ENCODE measurements at regions not wholly inside any gene's neighbourhood (a gene's known extent, or its start where the extent isn't known, plus 50 kb on each side); places are given as distances from the start of the nearest gene placed in this dataset.

DNA sequence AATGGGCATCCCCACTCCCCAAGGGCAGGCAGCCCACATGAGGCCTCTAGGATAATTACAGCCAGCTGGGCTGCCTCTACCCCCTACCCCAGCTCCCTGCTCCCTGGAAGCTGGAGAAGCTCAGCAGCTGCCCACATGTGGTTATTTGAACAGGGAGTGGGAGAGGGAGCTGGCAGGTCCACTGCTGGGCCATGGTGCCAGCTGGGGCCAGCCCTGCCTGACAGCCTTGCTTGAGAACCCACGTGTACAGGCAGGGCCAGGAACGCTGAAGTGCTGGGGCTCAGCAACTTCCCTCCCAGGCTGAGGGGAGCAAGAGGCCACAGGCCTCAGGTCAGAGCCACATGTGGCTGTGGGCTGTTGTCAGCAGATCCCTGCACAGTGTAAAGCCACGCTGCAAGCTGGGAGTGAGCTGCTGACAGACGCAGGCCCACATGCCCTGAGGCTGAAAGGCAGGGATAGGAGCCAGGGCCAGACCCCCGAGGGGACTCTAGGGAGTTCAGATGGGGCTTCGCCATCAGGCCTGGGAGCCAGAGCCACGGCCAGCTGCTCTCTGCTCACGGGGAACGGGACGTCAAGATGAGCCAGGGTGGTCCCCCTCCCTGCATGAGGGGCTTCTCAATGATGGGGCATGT, 129.0 kb downstream of the SYF2 start:
- DNase-seq (ENCODE audit: low read depth), result no peak

DNA sequence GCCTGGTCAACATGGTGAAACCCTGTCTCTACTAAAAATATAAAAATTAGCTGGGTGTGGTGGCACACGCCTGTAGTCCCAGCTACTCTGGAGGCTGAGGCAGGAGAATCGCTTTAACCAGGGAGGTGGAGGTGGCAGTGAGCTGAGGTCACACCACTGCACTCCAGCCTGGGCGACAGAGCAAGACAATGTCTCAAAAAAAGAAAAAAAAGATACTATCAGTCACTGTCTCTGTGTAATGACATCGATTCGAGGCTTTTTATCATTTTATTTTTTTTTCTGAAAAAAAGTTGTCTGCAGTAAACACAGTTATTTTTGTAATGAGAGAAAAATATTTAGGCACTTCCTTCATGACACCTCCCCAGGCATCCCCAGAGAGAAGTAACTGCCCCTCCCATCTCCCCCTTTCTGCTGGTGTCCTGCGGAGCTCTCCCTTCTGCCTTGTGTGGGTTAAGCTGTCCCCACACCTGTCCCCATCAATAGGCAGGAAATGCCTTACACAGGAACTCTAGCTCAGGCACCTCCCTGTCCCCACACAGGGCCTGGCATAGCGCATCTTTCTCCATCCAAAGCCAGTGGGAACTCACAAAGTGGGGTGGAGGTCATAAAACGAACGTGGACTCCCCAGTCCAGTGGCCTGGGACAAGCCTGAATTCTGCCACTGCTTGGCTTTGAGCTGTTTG, 132.0 kb downstream of the SYF2 start:
- no peak for DNase-seq (ENCODE audit: low read depth)

DNA sequence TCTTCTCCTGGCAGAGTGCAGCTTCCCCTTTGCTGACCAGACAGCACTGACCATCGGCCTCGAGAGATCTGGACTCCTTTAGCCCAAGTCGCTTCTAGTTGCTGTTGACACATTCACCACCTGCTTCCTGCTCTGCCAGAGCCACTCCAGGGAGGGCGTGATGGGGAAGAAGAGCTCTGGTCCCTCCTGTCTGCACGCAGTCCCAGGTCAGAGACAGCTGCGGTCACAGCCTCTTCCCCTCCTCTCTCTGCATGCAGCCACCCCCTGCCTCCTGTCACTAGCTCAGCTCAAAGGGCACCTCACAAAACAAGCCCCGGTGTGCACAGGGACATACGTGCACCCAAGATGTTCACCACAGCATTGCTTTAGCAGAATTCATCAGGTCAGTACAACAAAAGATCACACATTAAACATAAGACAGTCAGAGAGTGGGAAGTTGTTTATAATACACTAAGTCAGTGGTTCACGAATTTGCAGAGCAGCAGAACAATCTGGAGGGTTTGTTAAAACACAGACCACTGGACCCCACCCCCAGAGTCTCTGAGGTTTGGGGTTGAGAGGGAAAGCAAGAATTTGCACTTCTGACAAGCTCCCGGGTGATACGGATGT, 132.9 kb downstream of the SYF2 start:
- DNase-seq (ENCODE audit: low read depth), result no peak

DNA sequence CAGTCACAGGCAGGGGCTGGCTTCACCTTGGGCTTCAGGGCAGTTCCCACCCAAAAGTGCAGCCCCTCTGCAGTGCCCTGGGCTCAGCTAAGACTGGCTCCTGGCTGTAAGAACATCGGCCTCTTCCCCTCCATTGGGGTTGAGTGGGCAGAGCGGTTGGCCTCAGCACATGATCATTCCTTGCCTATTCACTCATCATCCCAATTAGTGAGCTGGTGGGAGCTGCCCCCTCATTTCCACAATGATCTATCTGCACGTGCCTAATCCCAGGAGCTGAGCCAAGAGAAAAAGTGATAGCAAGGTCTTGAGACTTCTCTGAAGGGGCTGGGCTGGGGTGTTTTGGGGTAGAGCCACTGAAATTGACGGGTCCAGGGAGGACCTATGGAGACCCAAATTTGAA, 133.6 kb downstream of the SYF2 start:
- DNase-seq (ENCODE audit: low read depth), result no peak

DNA sequence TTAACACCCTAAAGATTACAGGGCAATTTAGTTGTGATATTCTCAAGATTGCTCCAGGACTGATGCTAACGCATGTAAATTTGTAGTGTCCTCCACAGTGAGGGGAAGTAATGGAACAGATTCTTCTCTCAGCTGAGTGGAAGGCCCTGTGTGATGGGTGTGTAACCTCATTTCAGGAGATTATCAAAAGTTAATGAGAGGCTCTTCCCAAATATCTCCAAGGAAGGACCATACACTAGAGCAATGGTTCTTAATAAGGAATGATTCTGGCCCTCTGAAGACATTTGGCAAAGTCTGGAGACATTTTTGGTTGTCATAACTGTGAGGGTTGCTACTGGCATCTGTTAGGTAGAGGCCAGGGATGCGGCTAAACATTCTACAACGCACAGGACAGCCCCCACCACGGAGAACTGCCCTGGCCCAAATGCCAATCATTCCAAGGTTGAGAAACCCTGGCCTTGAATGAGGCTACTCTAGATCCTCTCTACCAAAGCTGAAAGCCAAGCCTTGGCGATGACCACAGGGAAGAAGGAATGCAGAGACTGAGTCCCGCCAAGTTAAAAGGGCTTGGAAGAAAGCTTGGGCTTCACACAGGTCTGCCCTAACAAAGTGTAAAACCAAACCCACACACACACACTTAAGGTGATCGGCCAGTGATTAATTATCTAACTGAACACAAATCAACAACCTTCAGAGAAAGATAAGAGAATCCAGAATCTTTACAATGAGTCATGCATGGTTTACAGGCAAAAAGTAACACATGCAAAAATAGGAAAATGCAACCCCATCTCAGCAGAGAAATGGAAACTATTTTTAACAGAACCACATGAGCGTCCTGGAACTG, 135.8 kb downstream of the SYF2 start:
- no peak for DNase-seq (ENCODE audit: low read depth)

DNA sequence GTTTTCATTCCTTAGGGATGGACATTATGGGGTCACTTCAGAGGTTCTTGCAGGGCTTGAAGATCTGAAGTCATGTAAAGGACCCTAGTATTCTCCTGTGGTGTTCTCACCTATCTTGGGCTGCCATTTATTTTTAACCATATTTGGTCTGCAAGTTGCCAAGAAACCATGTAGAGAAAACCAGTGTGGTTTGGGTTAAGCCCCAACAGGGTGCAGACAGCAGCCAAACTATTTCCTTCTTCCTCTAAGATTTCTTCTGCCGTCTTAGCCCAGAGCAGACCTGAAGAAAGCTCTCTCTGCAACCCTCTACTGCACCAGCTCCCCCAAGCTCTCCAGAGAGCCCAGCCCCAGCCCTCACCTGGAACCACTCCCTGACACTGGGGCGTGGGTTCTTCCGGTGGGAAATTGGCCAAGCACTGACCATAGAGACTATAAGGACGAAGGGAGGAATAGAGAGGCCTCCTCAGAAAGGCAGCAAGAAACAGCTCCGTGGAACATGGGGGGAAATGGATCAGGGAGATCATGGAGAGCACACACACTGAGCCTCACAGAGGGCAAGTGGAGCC, 136.6 kb downstream of the SYF2 start:
- DNase-seq (ENCODE audit: low read depth), result no peak

DNA sequence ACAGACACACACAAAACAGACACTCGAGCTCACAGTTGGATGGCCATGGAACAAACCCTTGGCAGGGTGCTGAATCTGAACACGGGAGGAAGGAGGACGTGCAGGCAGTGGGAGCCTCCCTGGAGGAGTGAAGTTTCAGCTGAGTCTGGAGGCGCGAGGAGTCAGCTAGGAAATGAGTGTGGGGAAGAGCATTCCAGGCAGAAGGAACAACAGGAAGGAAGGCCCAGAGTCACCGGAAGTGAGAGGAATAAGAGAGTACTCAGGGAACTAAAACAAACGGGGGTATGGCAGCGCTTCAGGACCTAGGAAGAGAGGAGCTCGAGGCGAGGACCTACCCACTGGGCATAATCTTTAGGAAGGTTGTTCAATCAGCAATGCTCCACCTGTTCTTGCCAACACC, 137.3 kb downstream of the SYF2 start:
- DNase-seq (ENCODE audit: low read depth), result no peak

DNA sequence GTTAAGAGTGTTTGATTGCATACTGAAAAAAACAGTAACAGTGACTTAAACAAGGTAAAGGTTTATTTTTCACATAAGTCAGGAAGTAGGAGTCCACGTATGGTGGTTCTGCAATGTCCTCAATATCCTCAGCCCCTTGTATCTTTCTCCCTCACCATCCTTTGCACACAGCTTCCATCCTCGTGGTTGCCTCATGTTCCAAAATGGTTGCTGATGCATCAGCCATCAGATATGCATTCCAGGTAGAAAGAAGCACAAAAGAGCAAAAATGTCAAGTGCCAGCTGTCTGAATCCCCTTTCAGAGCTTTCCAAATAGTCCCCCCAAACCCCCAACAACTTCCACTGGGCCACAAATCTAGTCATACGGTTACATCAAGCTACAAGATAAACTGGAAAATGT, 138.1 kb downstream of the SYF2 start:
- no peak for DNase-seq (ENCODE audit: low read depth)

DNA sequence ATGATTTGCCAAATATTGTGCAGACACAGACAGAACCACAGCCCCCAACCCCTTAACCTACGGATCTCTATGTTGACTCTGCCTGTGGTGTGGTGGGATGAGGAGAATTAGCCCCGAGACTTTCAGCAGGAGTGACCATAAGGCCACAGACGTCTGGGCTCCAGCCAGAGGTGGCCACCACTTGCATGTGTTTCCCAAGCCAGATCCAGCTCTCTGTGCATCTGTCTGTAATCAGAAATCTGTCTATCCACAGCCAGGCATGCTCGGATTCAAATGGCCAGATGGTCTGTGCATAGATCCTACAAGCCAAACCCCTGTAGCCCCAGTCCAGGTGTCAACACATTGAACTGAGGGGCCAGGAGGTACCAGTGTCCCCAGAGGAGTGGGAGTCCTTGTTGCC, 140.6 kb downstream of the SYF2 start:
- DNase-seq (ENCODE audit: low read depth), result no peak

DNA sequence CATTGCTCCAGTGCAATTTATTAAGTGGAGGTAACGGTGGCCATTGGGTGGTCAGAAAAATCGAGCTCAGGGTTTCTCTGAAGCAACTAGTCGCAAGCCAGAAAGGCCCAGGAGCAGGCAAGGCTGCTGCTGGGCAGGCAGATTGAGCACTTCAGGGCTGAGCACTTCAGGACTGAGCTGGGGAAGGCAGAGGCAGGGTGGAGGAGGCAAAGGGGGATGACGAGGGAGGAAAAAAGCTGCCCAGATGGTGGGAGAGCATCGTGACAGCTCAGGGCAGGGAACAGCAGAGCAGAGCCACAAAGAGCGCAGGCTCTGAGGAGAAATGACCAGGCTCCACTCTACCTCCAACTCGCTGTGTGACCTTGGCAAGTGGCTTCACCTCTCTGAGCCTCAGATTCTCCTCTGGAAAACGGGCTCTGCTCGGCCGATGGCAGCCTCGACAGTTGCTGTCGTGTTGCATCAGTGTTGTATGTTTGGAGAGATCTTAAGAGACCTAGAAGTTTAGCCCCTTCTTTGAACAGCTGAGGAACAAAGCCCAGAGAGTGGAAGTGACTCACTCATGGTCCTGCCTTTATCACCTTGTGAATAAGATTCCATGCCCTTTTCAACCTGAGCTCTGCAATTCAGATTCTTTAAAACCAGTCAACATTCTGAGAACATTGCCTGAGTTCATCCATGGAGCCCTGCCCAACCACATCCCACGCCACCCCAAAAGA, 141.4 kb downstream of the SYF2 start:
- DNase-seq (ENCODE audit: low read depth), result no peak

DNA sequence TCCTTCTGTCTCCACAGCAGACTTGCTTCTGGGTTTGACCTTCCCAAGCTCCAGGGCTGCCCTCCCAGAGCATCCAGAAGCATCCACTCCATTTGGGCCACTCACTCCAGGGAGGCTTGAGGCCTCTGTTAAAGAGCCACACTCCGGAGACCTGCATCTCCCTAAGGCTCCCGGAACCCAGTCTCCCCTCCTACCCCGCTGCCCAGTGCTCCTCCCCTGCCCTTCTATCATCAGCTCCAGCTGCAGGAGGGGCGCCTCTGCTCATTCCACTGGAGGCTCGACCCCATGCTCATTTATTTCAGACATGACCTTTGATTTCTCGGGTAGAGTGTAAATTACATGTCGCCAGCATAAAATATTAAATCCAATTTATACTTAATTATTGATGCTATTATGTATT, 142.5 kb downstream of the SYF2 start:
- DNase-seq (ENCODE audit: low read depth), result no peak

DNA sequence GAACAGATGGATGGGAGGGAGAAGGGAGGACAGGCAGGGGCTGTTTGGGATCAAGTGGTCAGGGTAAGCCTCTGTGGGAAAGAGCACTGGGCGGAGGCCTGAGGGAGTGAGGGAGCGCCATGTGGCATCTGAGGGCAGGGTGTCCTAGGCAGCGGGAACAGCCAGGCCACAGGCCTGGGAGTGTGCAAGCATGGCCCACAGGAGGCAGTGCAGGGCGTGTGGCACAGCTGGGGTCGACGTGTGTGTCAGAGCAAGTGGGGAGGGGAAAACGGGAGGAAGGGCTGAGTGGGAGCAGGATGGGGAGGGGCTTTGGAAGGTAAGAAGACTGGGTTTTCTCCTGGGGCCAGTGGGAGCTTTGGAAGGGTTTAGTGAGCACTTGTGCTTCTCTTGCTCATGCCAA, 143.4 kb downstream of the SYF2 start:
- no peak for DNase-seq (ENCODE audit: low read depth)

DNA sequence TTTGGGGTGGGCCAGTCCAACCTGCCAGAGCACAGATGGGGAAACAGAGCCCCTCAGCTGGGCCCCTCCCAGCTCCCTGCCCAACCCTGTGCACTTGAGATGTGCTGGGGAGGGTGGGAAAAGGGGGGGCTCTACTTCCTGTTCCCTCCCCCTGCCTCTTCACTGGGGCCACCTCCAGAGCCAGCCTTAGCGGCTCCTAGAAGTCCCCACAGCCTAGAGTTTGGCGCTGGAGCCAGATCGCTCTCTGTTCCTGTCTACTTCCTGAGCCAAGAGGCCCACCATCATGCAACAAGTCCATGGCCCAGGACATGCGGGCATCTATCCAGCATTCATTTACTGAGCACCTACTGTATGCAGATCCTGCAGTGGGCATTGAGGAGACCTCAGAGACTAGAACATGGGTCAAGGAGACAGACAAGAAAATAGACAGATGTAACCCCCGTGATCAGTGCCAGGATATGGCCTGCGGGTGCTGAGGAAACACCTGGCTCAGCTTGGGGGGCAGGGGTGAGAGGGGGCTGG, 144.1 kb downstream of the SYF2 start:
- DNase-seq (ENCODE audit: low read depth), result no peak

DNA sequence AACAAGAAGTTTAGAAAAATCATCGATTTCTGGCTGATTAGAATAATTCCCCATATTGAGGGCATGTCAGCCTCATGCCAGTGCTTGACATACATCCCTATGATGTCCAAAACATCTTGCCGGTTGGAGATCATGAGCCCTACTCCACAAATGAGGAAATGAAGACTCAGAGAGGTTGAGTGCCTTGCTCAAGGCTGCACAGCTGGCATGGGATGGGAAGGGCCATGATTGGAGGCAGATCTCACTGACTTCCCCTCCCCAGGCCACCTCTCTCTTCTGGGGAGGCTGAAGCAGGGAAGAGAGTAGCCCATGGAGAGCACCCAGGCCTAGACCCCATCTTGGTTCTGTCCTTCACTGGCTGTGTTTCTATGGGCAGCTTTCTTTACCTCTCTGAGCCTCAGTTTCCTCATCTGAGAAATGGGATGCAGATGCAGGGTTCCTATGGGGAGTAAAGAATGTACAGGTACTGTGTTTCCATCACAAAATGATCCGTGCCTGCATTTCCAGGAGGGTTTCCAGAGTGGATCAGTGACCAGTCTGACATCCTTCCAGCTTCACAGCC, 145.7 kb downstream of the SYF2 start:
- no peak for DNase-seq (ENCODE audit: low read depth)

DNA sequence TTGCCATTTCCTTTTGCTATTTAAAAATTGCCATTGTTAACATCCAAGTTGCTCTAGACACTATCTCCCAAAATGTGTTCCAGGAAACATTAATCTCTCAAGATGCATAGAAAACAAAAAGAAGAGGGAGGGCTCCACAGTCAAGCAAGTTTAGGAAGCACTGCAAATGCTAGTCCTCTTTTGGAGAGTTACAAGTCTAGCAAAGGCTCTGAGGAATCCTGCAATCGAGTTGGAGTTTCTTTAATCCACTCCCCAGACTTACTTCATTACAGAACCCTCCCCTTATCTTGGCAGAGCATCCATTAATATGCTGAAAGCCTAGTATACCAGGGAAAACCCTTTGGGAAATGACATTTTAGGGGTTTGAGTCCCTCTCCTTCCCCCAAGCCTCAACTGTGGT, 147.9 kb downstream of the SYF2 start:
- DNase-seq (ENCODE audit: low read depth), result no peak

DNA sequence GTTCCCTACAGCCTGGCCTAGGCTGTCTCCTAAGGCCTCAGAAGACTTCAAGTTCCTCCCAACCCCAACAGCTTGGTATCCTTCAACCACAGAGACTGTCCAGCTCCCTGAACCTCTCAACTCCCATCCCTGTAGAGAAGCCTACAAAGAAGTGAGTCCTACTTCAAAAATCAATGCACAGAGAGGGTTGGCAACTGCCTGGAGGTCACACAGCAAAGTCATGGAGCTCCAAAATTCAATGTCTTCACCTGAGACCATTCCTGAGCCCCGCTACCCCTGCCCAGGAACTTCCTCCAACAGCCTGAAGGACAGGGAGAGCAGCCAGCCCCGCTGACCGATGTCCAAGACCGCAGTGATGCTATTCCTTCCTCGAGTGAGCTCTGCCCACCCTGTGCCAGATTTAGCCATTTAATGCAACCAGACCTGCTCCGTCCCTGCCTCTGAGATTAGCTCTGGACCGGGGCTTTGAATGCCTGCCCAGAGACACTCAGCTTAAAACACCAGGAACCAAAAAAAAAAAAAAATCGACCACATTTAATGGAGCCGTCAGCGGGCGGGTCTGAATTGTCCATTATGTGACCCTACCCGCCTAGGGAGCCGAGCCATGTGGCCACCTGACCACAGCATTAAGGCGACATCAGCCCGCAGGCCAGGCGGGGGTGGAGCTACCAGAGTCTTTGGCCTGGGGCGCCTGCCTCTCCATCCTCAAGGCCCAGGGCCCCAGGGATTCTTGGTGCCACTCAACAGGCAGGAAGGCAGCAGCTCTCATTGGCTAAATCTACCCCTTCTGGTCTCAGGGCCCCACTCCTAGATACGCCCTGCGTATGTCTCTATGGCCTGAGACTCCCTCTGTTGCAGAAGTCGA, 148.6 kb downstream of the SYF2 start:
- DNase-seq (ENCODE audit: low read depth), result no peak

DNA sequence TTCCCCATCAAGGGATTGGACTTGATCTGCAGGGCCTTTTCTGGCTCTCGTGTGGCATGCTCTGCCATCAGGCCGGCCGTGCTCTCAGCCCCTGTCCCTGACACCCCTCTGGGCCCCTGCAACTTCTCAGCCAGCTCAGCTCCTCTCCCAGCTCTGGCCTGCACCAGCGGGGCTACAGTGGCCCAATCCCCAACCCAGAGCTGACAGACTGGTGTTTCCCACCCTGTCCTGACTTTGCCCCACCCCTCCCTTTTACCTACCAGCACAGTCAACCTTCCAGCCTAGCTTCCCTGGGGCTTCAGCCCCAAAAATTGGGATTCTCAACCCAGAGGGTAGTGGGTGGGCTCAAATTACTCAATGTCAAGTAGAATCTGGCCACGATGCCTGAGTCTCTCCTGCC, 149.3 kb downstream of the SYF2 start:
- no peak for DNase-seq (ENCODE audit: low read depth)

DNA sequence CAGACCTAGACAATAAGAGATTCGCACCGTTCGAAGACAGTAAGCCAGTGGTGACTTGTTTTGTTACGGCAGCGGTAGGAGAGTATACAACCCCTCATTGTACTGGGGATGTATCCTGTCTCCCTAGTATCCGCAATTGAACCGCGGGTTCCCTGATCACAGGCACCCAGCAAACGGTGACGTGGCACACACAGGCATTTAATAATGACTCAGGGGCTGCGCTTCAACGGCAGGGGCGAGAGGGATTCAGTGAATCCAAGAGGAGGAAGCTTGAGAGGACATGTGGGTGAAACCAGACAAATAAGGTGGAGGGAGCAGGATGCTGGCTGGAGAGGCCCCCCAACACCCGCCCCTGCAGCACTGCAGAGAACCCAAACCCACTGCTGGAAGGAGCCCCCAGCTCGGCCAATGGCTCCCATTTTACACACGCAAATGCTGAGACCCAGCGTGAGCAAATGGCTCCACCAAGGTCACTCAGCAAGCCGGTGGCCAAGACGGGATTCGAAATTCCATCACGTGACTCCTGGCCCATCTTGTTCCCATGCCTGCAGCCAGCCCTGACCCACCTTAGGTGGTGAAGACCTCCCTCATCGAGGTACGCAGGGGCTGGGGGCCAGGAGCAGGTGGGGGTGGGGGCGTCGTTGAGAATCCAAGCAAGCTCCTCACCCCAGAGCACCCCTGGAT, 149.9 kb downstream of the SYF2 start:
- DNase-seq (ENCODE audit: low read depth), result no peak

DNA sequence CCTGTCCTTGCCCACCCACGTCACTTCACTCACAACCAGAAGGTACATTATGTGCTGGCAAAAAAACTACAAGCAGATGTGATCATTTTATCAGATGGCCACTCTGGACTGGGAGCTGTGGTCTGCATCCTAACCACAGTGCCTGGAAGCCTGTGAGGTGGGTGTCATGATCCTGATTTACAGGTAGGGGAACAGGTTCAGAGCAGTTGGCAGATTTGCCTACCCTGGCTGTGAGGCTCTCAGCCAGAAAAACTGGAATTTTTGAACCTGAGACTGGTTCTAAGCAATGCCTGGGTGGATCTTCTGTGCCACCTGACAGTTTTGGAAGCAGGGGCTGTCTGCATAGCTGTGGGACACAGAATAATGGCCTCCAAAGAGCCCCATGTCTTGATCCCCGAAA, 150.8 kb downstream of the SYF2 start:
- DNase-seq (ENCODE audit: low read depth), result no peak
